Tibial nerve (tissue), 4 donors: ENCODE measurements at regions not wholly inside any gene's neighbourhood (a gene's known extent, or its start where the extent isn't known, plus 50 kb on each side); places are given as distances from the start of the nearest gene placed in this dataset.
"Not testable (repeated sequence)": the region's sequence is repeated elsewhere in the genome, so short reads cannot be mapped to it uniquely, and the experiment has no call there.

Experiments
- DNase-seq, 2 donors: peaks; one replicate each; pipeline ENCODE4 v3.0.0-alpha.2; 2019; ENCODE audit warnings: low spot score in 2 of 2
- H3K27ac ChIP-seq, 4 donors: fragments of 200-600 bp; sonication (generic) in 3 of 4; one replicate each; pipeline ENCODE4 v1.5.1; 2017 to 2019; ENCODE audit warnings: mild to moderate bottlenecking in 1 of 4
- H3K27me3 ChIP-seq, 2 donors: fragments of 200-600 bp; sonication (generic) in 1 of 2; one replicate each; pipeline versions ENCODE4 v1.5.1 to v1.6.0; 2017 to 2019
- H3K36me3 ChIP-seq, 3 donors: fragments of 200-600 bp; sonication (generic); one replicate each; pipeline ENCODE4 v1.5.1; 2018 to 2019
- H3K4me1 ChIP-seq, 4 donors: fragments of 200-600 bp; sonication (generic) in 3 of 4; one replicate each; pipeline ENCODE4 v1.5.1; 2017 to 2019
- H3K4me3 ChIP-seq, 4 donors: fragments of 200-600 bp; sonication (generic) in 3 of 4; one replicate each; pipeline ENCODE4 v1.5.1; 2017 to 2019; ENCODE audit warnings: mild to moderate bottlenecking in 1 of 4, moderate library complexity in 1 of 4
- H3K9me3 ChIP-seq, 4 donors: fragments of 200-600 bp; sonication (generic) in 3 of 4; one replicate each; pipeline ENCODE4 v1.5.1; 2017 to 2019
- CTCF ChIP-seq, 5 experiments: fragments of 200-600 bp in 3 of 5; fragments of 450-650 bp in 2 of 5; sonication (generic) in 3 of 5; IDR thresholded peaks; one replicate each; pipeline ENCODE4 v1.5.1; 2016 to 2019; ENCODE audit warnings: antibody characterized with exemption in 5 of 5, mild to moderate bottlenecking in 3 of 5, moderate library complexity in 2 of 5
- EP300 ChIP-seq, 2 donors: sonication (generic); formaldehyde crosslinking; IDR thresholded peaks; one replicate each; pipeline ENCODE4 v1.6.1; 2017; ENCODE audit warnings: antibody characterized with exemption in 2 of 2, mild to moderate bottlenecking in 1 of 2
- POLR2A ChIP-seq, 2 donors: fragments of 450-650 bp; IDR thresholded peaks; one replicate each; pipeline ENCODE4 v1.6.1; 2017; ENCODE audit warnings: antibody characterized with exemption in 2 of 2, mild to moderate bottlenecking in 2 of 2, moderate library complexity in 2 of 2
- WGBS, 2 donors: methylation state at CpG; one replicate each; pipeline ENCODE4 v1.1.5; 2018; 5-methylcytosine and 5-hydroxymethylcytosine counted together

- WGBS, 2 donors, result 100% methylated on average over 1 of the region's 1 CpG
- no peak for DNase-seq
- no peak for TF ChIP-seq CTCF (IDR thresholded peaks at IDR 0.05)
- no peak for TF ChIP-seq POLR2A (IDR thresholded peaks at IDR 0.05)
- no peak for TF ChIP-seq EP300 (IDR thresholded peaks at IDR 0.05)
These were observed 476.5 kb downstream of the DTWD2 start for GRCh38 chr5:118511846-118512245.

GRCh38 chr5:118506217-118506852 is 482.0 kb downstream of the DTWD2 start:
- Histone ChIP-seq H3K36me3 (no peaks in the 10 kb centered on the region), H3K4me3 (no peak overlapping the region), H3K9me3 (peaks cover 0 to 19% (median 0%) of the 10 kb centered on the region in 4 donors), H3K27me3 (no peaks in the 10 kb centered on the region), H3K27ac (no peak overlapping the region), H3K4me1 (no peaks in the 10 kb centered on the region)
- 82 to 84% methylated on average over 4 of the region's 4 CpGs for WGBS, 2 donors
- no peak for TF ChIP-seq CTCF (IDR thresholded peaks at IDR 0.05)
- no peak for TF ChIP-seq EP300 (IDR thresholded peaks at IDR 0.05)
- no peak for TF ChIP-seq POLR2A (IDR thresholded peaks at IDR 0.05)
- DNase-seq, result no peak

More at GRCh38 chr5:118511846-118512245, 476.5 kb downstream of the DTWD2 start:
- Histone ChIP-seq H3K36me3 (no peaks in the 10 kb centered on the region), H3K27ac (no peak overlapping the region), H3K4me1 (no peaks in the 10 kb centered on the region), H3K4me3 (no peak overlapping the region), H3K9me3 (no peaks in the 10 kb centered on the region), H3K27me3 (no peaks in the 10 kb centered on the region)

GRCh38 chr5:118502232-118502631 is 486.1 kb downstream of the DTWD2 start:
- H3K4me1 ChIP-seq, H3K4me3 ChIP-seq, H3K27ac ChIP-seq, H3K36me3 ChIP-seq, H3K27me3 ChIP-seq, DNase-seq: not testable (repeated sequence)
- 83 to 90% methylated on average over 9 of the region's 9 CpGs for WGBS, 2 donors
- H3K9me3 ChIP-seq, result peaks cover 0 to 23% (median 1%) of the 10 kb centered on the region in 4 donors

GRCh38 chr5:118491351-118491750 is 497.0 kb downstream of the DTWD2 start:
- TF ChIP-seq CTCF (IDR thresholded peaks at IDR 0.05) (no peak), EP300 (IDR thresholded peaks at IDR 0.05) (no peak), POLR2A (IDR thresholded peaks at IDR 0.05) (no peak)
- 89 to 91% methylated on average over 1 of the region's 1 CpG for WGBS, 2 donors
- H3K27ac ChIP-seq, result no peak overlapping the region

GRCh38 chr5:118486647-118487225 is 501.6 kb downstream of the DTWD2 start:
- no peak overlapping the region for H3K4me3 ChIP-seq

More at GRCh38 chr5:118491351-118491750, 497.0 kb downstream of the DTWD2 start:
- peaks cover 0 to 7% (median 0%) of the 10 kb centered on the region in 4 donors for H3K9me3 ChIP-seq
- no peak for DNase-seq
- no peaks in the 10 kb centered on the region for H3K4me1 ChIP-seq
- H3K4me3 ChIP-seq, result no peak overlapping the region
- H3K36me3 ChIP-seq, result no peaks in the 10 kb centered on the region
- no peaks in the 10 kb centered on the region for H3K27me3 ChIP-seq

More at GRCh38 chr5:118486647-118487225, 501.6 kb downstream of the DTWD2 start:
- DNase-seq, result no peak
- no peak overlapping the region for H3K27ac ChIP-seq
- no peaks in the 10 kb centered on the region for H3K27me3 ChIP-seq
- no peaks in the 10 kb centered on the region for H3K9me3 ChIP-seq
- no peaks in the 10 kb centered on the region for H3K4me1 ChIP-seq
- 51 to 54% methylated on average over 3 of the region's 3 CpGs for WGBS, 2 donors
- H3K36me3 ChIP-seq, result no peaks in the 10 kb centered on the region
- TF ChIP-seq POLR2A (IDR thresholded peaks at IDR 0.05) (no peak), CTCF (IDR thresholded peaks at IDR 0.05) (no peak), EP300 (IDR thresholded peaks at IDR 0.05) (no peak)
